Activated CD4-positive, alpha-beta T cell treated with anti-CD3 and anti-CD28 coated beads for 48 hours (primary cell): ENCODE measurements at regions not wholly inside any gene's neighbourhood (a gene's known extent, or its start where the extent isn't known, plus 50 kb on each side); places are given as distances from the start of the nearest gene placed in this dataset.

ENCODE experiments used
- DNase-seq: peaks from one replicate; pipeline ENCODE4 v3.0.0-alpha.2; 2020

DNA sequence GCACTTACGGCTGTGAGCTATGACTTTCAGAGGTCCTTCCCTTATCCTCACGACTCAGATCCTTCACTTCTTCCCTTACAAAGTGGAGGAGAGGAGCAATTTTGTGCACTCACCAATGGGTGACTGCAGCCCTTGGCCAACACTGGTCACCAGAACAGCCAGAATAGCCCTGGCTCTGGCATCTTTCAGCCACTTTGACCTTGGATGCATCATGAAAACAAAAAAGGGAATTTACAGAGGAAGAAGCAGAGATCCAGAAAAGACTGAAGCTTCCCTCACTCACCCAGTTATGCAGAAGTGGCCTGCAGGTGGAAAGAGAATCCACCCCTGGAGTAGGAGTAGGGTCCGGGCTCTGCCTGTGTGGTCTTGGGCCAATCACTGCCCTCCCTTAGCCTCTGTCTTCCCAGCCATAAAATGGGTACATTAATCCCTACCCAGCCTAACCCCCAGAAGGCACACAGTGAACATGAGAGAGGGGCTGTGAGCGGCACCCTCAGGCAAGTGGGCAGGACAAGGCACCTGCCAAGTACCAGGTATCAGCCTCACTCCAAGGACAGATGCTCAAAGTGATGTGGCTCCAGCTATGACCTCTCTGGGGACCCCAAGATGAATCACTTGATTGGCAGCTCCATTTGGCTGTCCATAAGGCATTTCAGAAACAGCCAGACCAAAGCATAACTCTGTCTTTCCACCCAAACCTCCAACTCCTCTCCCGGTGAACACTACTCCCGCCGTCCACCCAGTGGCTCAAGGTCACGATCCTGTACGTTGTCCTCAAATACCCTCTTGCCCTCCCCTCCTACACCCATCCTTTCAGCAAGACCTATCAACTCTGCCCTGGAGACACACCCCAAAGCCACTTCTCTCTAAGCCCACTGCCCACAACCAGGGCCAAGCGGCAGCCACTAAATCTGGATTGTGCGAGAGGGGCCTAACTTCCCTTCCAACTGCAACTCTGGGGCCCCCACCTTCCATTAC lies 129.8 kb upstream of the ZMIZ1 start:
- DNase-seq = no peak

DNA sequence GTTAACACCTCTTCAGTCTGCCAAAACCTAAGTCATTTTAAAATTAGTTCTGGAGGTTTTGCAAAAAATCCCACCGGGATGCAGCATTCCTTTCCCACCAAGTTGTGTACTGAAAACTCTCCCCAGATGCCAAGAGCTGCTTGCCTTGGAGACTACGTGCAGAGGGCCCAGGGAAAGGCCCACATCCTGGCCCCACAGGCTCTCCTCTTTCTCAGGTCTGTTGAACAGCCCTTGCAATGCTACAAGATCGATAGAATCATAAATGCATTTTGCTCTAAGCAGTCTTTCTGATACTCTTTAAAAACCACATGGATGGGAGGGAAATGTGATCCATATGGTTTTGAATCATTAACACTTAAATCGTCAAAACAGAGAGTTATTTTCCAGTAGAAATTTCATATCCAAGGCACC lies 126.7 kb upstream of the ZMIZ1 start:
- no peak for DNase-seq

DNA sequence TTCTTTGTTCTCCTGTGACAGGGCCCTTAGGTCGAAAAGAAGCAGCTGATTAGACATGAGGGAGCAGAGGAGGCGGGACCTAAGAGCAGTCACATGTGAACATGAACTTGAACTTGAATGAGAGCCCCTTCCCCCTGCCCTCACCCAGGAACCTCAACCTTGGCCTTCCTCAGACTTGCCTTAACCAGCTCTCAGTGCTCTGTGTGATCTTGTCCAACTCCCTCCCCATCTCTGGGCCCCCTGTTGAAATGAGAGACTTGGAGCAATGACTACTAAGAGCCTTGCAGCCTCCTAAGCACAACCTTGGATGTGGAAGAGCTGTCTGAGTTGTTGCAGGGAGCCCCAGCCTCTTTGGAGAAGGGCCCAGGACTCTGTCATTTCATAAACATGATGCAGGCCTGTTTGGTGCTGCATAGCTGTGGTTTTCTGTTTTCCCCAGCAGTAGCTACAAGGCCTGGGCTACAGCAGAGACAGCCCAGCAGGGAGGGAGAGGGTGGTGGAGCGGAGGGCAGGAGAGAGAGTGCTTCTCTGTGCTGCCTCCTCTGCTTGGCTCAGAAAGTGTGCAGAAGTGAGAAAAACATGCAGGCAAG lies 123.9 kb upstream of the ZMIZ1 start:
- no peak for DNase-seq

DNA sequence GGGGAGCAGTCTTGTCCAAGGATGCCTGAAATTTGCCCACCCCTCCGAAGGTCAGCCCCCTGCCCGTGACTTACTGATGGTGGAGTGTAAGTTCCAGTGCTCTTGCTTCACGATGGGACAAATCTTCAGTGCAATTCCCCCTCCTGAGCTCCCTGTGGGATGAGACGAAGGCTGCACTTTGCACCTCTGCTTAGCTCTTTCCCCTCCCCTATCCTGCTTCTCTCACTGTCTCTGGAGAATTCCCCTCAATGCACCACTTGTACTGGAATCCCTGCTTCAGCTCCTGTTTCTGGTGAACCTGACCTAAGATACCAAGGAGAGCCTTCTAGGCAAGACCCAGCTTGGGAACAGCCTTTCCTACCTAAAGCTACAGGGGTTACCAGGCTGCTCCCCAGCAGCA lies 122.9 kb upstream of the ZMIZ1 start:
- no peak for DNase-seq

DNA sequence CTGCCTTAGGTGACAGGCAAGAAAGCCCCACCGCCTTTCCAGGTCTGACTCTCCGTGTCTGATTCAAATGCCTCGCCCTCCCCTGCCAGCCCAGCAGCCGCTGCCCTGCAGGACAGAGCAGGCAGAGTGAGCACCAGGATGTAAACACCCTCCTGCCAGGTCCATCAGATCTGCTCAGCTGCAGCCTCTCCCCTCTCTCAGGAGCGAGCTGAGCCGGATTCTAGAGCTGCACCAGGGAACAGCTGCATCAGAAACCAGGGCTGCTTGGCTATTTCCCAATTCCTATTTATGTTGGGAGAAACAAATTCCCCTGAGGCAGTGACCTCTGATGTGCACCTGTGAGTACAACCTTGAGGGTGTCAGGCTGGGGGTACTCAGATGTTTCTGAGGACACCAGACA lies 121.5 kb upstream of the ZMIZ1 start:
- no peak for DNase-seq

DNA sequence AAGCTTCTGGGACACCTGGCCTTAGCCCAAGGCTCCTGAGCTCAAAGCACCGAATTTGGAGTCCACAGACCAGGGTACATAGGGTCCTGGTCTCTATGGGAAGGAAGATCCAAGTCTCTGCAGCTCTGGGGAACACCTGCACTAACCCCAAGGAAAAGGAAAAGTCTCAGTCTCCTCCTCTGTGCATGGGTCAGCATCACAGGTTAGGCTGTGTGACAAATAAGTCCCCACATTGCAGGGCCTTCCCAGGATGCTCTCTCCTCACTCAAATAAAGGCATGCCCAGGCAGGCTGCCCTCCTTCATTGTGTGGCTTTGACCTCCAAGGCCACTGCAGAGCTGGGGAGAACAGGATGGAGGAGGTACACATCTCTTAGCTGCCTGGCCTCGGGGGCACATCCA lies 121.0 kb upstream of the ZMIZ1 start:
- DNase-seq = no peak

DNA sequence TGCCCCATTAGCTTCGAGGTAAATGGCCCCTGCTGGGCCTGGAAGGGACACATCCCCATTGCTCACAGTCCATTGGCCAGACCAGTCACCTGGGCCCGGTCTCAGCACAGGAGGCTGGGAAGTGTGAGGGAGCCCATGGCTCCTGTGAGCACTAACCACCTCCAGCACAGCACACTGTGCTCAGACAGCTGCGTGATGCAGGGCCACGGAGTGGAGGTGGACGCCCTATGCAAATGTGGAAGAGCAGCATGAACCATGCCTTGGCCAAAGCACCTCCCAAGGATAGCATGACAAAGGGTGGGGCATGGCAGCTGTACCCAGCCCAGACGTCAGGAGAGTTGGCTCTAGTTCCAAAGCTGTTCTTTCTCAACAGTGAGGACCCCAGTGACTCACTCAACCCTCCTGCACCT lies 120.1 kb upstream of the ZMIZ1 start:
- no peak for DNase-seq

DNA sequence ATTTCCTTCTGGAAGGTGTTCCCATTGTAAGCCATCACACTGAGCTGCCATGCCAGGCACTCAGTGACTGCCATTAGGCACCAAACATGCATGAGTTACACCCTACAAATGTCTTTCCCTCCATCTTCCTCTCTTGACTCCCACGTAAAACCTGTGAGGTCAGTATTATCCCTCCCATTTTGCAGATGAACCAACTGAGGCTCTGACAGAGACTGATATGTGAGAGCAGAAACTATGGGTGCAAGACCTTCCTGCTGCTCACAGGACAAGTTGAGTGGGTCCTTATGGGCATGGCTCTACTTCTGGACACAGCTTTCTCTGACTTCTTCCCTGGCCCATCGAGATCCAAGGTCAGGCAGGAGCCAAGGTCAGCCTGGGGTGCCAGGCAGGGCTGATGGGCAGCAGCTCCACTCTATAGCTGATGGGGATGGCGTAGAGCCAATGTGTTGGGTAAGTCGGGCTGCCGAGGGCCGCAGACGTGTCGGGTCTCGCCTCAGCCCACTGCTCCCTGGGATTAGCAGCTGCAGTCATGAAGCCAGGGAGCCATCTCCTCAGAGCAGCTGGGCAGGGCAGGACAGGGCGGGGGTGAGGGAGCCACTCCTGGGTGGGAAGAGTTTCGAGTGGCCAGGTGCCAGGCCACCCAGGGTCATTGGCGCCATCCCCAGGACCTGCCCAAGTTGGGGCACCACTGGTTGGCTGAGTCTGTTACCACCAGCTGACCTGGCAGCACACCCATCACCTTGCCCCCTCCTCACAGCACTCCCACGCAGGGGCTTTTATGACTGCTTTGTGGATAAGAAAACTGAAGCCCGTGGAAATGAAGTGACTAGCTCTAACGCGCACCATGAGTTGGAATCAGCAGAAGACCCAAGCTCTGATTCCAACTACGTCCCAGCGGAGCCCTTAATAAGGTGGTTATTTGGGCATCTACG lies 117.8 kb upstream of the ZMIZ1 start:
- DNase-seq = no peak

DNA sequence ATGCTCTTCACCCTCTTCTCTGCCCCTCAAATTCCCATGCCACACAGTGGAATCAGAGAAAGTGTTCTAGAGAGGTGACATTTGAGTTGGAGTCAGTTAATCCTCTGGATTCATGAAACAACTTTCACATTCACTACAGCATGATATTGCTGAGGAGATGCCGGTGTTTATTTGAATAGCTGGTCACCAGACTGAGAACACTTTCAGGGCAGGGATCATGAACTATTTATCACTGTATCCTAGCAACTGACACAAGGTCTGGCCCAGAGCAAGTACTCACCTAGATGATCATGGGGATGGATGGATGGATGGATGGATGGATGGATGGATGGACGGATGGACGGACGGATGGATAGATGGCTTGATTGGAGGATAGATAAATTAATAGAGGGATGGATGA lies 116.7 kb upstream of the ZMIZ1 start:
- DNase-seq = no peak

DNA sequence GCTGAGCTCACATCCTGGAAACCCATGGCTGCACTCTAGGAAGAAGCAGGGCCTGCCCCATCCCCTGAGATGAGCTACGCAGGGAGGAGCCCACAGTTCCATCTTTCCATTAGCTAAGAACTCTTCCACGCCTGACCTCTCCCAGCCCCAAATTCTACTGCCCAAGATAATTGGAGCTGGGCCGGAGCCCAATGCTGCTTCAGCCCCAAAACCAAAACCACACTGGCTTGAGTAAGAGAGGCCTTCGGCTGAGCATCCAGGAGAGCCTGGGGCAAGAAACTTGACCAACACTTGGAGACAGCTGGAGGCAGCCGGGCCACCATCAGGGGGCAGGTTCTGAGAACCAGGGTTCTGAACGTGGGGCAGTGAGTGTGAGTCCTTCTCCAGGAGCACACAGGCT lies 116.1 kb upstream of the ZMIZ1 start:
- DNase-seq = no peak

DNA sequence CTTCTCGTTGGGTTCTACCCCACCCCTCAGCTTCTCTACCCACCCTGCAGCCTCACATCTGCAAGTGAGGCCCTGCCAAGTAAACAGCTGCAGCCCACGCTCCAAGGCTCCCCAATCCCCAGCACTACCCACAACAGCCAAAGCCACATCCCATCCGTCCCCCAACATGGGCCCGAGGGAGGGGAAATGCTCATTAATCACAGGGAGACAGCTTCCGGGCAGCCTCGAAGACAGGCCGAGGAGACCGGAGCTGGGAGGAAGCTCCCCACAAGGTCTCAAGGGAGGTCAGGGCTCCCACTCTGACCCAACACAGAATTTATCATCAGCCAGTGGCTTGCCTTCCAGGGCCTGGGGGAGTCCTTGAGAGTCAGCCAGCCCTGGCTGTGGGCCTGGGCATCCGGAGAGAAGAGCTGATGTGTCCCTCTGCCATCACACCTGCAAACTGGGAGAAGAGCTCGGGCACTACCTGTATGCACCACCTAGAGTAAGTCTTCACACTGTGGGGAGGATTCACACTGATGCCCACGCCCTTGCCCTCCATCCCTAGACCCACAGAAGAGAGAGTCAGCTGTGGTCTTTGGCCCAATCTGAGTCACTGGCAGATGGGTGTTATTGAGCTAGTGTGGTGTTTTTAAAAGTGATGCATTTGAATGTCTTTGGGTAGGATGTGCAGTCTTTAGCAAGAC lies 115.5 kb upstream of the ZMIZ1 start:
- no peak for DNase-seq

DNA sequence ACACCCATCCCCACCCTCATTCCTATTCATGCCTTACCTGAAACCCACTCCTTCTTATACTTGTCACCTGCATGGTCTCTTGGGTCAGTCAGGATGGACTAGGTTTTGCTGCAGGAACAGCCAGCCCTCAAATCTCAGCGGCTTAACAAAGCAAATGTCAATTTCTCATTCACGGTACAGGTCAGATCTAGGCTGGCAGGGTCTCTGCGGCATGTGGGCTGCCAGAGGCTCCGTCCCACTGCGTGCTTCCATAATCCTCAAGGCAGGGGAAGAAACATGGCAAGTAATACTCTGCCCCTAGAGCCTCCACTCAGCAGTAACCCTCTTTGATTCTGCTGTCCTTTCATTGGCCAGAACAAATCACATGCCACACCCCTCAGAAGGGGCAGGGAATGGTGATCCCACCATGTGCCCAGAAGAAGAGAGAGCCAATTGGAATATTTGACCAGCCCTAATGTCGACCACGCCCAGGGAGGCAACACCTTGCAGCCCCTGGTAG lies 114.9 kb upstream of the ZMIZ1 start:
- DNase-seq = no peak

DNA sequence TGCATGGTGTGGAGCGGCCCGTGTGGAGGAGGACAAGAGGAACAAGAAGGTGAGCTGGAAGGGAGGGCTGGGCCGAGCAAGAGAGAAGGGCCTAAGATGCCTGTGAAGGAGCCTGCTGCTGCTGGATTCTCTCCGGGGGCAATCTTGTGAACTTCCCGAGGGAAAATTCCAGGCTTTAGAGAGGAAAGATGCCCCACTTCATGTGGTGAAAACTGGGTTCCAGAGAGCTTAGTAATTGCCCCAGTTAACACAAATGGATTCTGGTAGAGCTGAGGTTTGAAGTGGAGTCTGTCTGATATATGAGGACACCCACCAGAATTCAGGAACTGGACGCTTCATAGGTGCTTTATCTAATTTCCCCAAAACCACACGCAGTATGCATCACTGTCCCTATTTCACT lies 114.1 kb upstream of the ZMIZ1 start:
- DNase-seq = no peak

DNA sequence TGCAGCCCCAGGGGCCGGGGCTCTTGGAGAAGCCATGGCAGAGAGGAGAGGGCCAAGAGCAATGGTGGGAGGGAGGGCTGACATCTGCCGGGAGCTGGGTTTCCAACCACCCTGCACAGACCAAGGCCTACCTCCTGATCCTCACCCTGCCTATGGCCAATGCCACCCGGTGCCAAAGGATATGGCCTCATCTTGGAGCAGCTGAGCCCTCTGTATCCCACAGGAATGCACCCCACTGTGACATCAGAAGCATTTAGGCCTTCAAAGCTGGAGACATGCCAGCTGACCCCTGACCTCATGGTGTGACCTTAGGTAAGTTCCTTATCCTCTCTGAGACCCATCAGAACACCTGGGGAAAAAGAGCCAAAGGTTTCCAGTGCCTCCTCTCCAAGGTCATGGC lies 113.6 kb upstream of the ZMIZ1 start:
- no peak for DNase-seq

DNA sequence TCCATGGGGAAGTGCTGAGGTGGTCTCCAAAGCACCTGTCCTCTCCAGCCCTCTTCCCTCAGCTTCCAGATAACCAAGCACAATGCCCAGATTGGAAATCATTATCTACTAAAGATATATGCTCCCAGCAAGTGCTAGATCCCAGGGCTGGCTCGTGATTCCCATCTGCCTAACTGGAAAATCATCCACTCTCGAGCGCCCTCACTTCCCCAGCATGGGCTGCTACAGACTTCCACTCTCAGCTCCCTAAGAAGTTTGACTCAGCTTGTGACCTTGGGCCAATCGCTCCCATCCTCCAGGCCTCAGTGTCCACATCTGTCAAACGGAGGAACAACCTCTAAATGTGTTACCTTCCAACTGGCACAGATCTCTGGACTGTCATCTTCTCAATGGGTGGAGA lies 112.4 kb upstream of the ZMIZ1 start:
- no peak for DNase-seq

DNA sequence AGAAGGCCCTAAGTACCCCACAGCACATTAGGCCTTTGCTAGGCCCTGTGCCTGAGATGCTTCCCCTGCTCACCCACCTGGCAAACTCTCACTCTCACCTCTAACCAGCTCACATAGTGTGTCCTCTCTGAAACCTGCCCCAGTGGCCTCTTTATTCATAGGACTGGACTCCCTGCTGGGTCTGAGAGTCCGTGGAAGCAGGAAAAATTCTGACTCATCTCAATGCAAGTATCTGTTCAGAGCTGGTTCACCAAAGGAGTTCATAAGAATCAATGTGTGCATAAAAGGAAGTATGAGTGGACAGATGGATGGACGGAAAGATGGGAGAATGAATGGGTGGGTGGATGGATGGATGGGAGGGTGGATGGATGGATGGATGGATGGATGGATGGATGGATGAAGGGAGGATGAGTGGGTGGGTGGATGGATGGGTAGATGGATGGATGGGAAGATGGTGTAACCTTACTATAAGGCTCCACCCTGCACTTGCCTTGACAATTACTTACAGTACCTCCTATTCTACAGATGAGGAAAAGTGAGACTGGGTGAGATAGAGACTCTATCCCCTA lies 111.2 kb upstream of the ZMIZ1 start:
- no peak for DNase-seq

DNA sequence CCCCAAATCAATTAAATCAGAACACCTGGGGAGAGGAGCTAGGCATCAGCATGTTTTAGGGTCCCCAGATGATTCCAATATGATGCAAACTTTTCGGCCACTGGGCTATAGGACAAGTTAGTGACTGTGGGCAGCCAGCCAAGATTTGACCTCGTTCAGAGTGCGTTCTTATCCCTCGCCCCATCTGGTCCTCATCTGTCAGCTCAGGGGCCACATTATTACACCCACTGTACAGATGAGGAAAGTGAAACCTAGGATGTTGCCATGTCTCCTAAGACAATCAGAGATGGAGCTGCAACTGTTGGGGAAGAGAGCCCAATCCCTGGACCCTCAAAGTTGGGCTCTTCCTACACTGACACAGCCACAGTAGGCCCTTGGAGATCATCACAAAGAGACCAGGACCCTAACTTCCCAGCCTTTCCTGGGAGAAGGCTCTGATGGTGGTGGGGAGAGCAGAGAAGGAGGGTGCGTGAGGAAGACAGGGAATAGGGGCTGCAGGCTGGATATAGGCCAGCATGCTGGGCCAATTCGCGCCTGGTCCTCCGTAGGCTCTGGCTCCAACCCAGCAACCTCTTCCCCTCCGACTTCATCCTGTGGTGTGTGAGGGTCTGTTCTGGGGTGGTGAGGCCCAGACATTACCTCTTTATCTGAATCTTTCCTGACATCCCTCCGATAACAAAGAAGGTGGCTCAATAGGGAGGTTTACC lies 109.4 kb upstream of the ZMIZ1 start:
- DNase-seq = no peak

DNA sequence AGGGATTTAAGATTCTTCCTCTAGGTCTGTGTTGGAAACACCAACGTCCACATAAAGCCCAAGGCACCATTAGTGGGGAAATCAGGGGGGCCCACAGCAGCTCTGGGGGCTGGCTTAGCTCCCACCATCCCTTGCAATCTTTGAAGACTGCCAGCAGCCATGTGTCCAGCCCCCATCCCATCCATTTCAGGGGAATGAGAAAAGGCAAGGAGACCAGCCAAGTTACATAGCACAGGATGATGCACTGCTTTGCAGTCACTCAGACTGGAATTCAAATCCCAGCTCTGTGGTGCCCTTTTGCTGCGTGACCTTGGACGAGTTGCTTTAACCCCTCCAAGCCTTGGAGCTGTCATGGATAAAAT lies 108.9 kb upstream of the ZMIZ1 start:
- DNase-seq = no peak

DNA sequence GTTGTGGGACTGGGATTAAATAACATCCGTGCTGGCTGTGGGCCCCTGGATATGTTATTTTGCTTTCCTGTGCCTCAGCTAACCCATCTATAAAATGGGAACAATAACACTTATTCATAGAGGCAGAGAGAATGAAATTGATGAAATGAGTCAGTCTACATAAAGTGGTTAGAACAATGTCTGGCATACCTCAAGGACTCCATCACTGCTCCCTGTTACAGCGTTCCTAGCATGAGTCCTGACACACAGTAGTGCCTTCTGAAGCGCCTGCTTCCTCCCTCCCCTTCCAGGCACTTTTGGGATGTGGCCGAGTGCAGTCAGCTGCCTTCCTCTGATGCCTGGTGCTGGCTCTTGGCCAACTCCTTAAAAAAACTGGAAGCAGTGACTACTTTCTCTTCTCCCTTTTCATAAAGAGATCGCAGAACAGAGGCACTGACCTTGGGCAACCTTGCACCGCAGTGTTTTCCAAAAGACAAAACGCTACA lies 108.4 kb upstream of the ZMIZ1 start:
- no peak for DNase-seq

DNA sequence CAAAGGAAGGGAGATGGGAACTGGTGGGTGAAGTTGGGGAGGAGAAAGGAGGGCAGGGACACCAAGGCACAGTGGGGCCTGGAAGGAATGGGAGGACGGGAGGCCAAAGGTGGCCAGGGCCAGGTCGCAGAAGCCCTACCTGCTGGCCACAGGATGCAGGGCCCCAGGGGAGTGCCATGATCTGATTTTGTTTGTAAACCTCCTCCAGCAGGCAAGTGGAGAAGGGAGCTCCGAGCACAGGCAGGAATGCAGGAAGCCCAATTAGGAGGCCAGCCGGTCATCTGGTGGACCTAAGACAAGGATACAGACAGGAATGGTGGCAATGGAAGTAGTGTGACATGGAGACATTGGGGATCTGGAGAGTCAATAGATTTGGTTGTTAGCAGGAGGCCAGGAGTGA lies 107.0 kb upstream of the ZMIZ1 start:
- no peak for DNase-seq
